ENCODE measurements at regions not wholly inside any gene's neighbourhood (a gene's known extent, or its start where the extent isn't known, plus 50 kb on each side); places are given as distances from the start of the nearest gene placed in this dataset.

GRCh38 chr12:60263836-60264493, 668.1 kb downstream of the SLC16A7 start:
- intact Hi-C loops (cut with micrococcal nuclease) = no loop called here
- Mint-ChIP-seq H3K27ac (no peak overlapping the region), H3K4me1 (no peaks in the 10 kb centered on the region), H3K4me3 (no peak overlapping the region), H3K9me3 (peaks cover 0 to 8% (median 3%) of the 10 kb centered on the region in 7 donors), H3K27me3 (ENCODE audit: low read depth in 3 of 3) (no peaks in the 10 kb centered on the region), H3K36me3 (no peaks in the 10 kb centered on the region)
- no peak for DNase-seq
- Histone ChIP-seq H3K79me2 (ENCODE audit: insufficient read depth, low read length) (no peaks in the 10 kb centered on the region), H3K36me3 (replicated peaks in 1 of 2; ENCODE audit: control insufficient read depth in 1 of 2, insufficient read depth in 2 of 2, low read length in 2 of 2) (no peaks in the 10 kb centered on the region), H3K9me3 (replicated peaks in 1 of 2; ENCODE audit: control insufficient read depth in 1 of 2, insufficient read depth in 1 of 2, low read length in 2 of 2) (peaks cover 0 to under 1% of the 10 kb centered on the region in 2 donors), H3K4me3 (replicated peaks in 1 of 3; ENCODE audit: low read depth in 2 of 3, low read length in 3 of 3) (no peak overlapping the region), H4K20me1 (ENCODE audit: insufficient read depth, low read length) (no peaks in the 10 kb centered on the region), H2AFZ (ENCODE audit: insufficient read depth, low read depth, low read length, poor library complexity, severe bottlenecking) (no peak overlapping the region), H3K4me2 (replicated peaks; ENCODE audit: extremely low read depth, low read length, poor library complexity, severe bottlenecking) (no peak overlapping the region), H3K9ac (ENCODE audit: insufficient read depth, low read length, poor library complexity, severe bottlenecking) (no peak overlapping the region), H3K27ac (ENCODE audit: low read depth in 1 of 2, low read length in 2 of 2) (no peak overlapping the region), H3K4me1 (ENCODE audit: control insufficient read depth in 1 of 2, insufficient read depth in 2 of 2, low read length in 2 of 2) (no peaks in the 10 kb centered on the region), H3K27me3 (ENCODE audit: control insufficient read depth in 2 of 2, insufficient read depth in 2 of 2, low read length in 2 of 2) (no peaks in the 10 kb centered on the region)
- no CpG with 5 or more reads among the region's 2 CpGs for WGBS (ENCODE audit: insufficient coverage)
- TF ChIP-seq CTCF (IDR thresholded peaks at IDR 0.05) = no peak

- Mint-ChIP-seq H3K27ac (no peak overlapping the region), H3K36me3 (no peaks in the 10 kb centered on the region)
- no peaks in the 10 kb centered on the region for H3K79me2 ChIP-seq (ENCODE audit: insufficient read depth, low read length)
Observed at GRCh38 chr12:60265741-60266140, 669.9 kb downstream of the SLC16A7 start.

More at GRCh38 chr12:60265741-60266140, 669.9 kb downstream of the SLC16A7 start:
- no peaks in the 10 kb centered on the region for H4K20me1 ChIP-seq (ENCODE audit: insufficient read depth, low read length)
- H3K27me3 Mint-ChIP-seq (ENCODE audit: low read depth in 3 of 3) = no peaks in the 10 kb centered on the region
- H3K4me3 Mint-ChIP-seq = no peak overlapping the region
- H3K9ac ChIP-seq (ENCODE audit: insufficient read depth, low read length, poor library complexity, severe bottlenecking) = no peak overlapping the region
- no CpG with 5 or more reads among the region's 1 CpG for WGBS (ENCODE audit: insufficient coverage)
- H3K9me3 Mint-ChIP-seq = peaks cover 2 to 16% (median 10%) of the 10 kb centered on the region in 7 donors
- peaks cover 0 to 14% of the 10 kb centered on the region in 2 donors for H3K9me3 ChIP-seq (replicated peaks in 1 of 2; ENCODE audit: control insufficient read depth in 1 of 2, insufficient read depth in 1 of 2, low read length in 2 of 2)
- no peak overlapping the region for H3K4me2 ChIP-seq (replicated peaks; ENCODE audit: extremely low read depth, low read length, poor library complexity, severe bottlenecking)
- H3K27ac ChIP-seq (ENCODE audit: low read depth in 1 of 2, low read length in 2 of 2) = no peak overlapping the region
- no peak overlapping the region for H2AFZ ChIP-seq (ENCODE audit: insufficient read depth, low read depth, low read length, poor library complexity, severe bottlenecking)
- H3K27me3 ChIP-seq (ENCODE audit: control insufficient read depth in 2 of 2, insufficient read depth in 2 of 2, low read length in 2 of 2) = no peaks in the 10 kb centered on the region
- no peaks in the 10 kb centered on the region for H3K4me1 Mint-ChIP-seq
- no peaks in the 10 kb centered on the region for H3K4me1 ChIP-seq (ENCODE audit: control insufficient read depth in 1 of 2, insufficient read depth in 2 of 2, low read length in 2 of 2)
- no peak for DNase-seq
- no peak overlapping the region for H3K4me3 ChIP-seq (replicated peaks in 1 of 3; ENCODE audit: low read depth in 2 of 3, low read length in 3 of 3)
- H3K36me3 ChIP-seq (replicated peaks in 1 of 2; ENCODE audit: control insufficient read depth in 1 of 2, insufficient read depth in 2 of 2, low read length in 2 of 2) = no peaks in the 10 kb centered on the region
- intact Hi-C loops (cut with micrococcal nuclease) = no loop called here
- TF ChIP-seq CTCF (IDR thresholded peaks at IDR 0.05) = no peak

Measured in CD14-positive monocyte (primary cell).